Left renal pelvis (tissue), 4 donors: ENCODE measurements at regions not wholly inside any gene's neighbourhood (a gene's known extent, or its start where the extent isn't known, plus 50 kb on each side); places are given as distances from the start of the nearest gene placed in this dataset.
"Not testable (repeated sequence)": the region's sequence is repeated elsewhere in the genome, so short reads cannot be mapped to it uniquely, and the experiment has no call there.

Experiments
- DNase-seq, 4 donors: peaks; one replicate each; pipeline ENCODE4 v3.0.0-alpha.2; 2013; ENCODE audit warnings: low read depth in 4 of 4, low spot score in 3 of 4

GRCh38 chr12:89162589-89163261, 189.6 kb downstream of the DUSP6 start:
- peak in 1 of 4 donors; percentile 8 for DNase-seq

DNA sequence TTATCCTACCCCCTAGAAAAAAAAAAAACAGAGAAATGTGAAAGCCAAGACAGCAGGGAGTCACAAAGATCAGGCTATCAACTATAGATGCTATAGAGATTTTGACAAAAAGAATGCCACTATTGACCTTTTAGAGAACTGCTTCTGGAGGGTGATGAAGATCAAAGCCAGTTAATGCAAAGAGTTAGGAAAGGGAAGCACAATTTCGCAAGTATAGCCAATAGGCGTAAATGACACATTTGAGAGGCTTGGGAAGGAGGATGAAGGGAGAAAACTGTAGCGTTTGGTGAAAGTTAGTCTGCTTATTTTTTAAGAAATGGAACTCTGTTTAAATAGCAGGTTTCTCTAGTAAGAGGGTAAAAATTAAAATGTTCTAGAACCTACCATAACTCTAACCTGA, 190.7 kb downstream of the DUSP6 start:
- DNase-seq = no peak

GRCh38 chr12:89160716-89161123, 191.6 kb downstream of the DUSP6 start:
- no peak for DNase-seq

DNA sequence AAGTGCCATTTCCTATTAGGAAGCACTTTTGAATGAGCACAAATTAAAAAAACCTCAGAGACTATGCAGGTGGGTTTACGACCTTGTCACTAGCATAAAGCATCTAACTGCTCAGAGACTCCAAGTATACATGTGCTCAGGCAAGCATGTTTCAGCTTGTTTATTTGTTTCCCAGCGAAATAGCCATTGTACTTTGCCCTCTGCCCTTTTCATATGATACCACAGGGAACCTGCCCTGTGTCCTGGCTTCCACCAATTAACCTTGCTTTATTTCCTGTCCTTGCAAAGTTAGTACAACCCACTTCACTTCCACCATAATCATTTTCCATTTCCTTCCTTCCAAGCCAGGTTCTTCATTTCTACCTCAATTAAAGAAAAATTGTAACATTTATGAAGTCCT, 194.9 kb downstream of the DUSP6 start:
- DNase-seq = no peak

- DNase-seq = no peak
Observed at GRCh38 chr12:89156862-89157262, 195.4 kb downstream of the DUSP6 start.

DNA sequence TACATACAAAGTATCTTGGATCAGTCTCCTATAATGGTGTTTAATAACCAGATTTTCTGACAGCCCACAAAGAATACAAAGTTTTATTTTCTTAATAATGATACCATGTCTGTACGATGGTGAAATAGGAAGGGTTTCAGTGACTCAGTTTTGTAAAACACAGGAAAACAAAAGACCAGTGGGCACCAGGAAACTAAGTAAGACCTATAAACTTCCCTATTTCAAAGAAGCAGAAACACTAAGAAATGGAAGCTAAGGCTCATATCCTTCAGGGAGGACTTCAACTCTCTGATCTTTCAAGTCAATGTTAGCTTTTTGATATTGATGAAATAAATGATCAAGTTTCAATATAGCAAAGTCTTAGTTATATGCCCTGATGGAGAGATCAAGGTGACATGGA, 196.0 kb downstream of the DUSP6 start:
- DNase-seq = no peak

DNA sequence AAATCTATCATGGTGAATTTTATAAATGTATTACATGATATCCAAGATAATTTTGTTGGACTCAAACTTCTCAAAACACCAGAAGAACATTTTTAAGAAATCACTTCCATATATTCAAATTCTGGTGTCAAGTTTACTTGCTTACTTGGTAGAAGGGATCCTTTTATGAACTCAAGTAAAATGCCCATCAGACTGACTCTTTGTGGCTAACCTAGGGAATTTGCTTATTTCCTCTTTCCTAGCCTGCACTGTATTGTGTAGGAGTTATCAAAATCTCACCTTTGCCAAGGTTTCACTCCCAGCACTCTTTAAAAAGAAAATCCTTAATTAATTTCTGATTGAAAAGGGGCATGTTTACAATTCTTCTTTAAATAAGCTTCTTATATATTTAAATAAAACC, 196.5 kb downstream of the DUSP6 start:
- DNase-seq = no peak

GRCh38 chr12:89154743-89155499, 197.4 kb downstream of the DUSP6 start:
- no peak for DNase-seq

- DNase-seq = no peak
Observed at GRCh38 chr12:89153341-89153740, 199.0 kb downstream of the DUSP6 start.

DNA sequence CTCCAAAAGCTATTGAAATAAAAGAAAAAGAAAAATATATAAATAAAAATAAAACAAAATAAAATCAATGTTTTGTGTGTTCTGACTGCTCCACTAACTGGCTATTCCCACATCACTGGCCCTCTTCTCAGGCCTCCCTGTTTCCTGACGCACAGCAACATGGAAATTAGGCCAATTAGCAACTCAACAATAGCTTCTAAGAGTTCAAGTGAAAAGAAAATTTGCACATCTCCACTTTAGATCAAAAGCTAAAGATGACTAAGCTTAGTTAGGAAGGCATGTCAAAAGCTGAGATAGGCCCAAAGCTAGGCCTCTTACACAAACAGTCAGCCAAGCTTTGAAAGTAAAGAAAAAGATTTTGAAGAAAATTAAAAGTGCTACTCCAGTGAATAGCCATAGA, 200.8 kb downstream of the DUSP6 start:
- no peak for DNase-seq

DNA sequence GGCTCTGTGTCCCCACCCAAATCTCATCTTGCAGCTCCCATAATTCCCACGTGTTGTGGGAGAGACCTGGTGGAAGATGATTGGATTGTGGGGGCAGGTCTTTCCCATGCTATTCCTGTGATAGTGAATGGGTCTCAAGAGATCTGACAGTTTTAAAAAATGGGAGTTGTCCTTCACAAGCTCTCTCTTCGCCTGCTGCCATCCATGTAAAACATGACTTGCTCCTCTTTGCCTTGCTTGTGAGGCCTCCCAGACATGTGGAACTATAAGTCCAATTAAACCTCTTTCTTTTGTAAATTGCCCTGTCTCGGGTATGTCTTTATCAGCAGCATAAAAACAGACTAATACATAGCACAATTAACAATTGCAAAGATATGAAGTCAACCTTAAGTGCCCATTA, 201.5 kb downstream of the DUSP6 start:
- DNase-seq = not testable (repeated sequence)

- DNase-seq = no peak
Observed at GRCh38 chr12:89140602-89141238, 211.6 kb downstream of the DUSP6 start.

DNA sequence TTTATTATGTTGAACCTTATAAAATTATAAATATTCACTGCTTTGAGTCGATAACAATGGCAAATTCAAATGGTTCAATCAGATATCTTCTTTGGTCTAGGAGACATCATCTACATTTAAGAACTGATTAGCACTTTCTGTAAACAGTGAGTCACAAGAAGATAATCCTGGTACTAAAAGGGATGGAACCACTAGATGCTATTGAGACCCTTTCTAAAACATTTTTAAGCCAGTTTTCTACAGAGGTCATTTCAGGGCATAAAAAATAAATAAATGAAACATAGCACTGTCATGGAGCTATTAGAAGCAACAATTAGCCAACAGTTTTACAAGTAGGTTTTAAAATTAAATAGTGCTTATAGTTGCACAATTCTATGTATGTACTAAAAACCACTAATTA, 212.2 kb downstream of the DUSP6 start:
- no peak for DNase-seq

GRCh38 chr12:89139390-89139789, 212.9 kb downstream of the DUSP6 start:
- DNase-seq = no peak

DNA sequence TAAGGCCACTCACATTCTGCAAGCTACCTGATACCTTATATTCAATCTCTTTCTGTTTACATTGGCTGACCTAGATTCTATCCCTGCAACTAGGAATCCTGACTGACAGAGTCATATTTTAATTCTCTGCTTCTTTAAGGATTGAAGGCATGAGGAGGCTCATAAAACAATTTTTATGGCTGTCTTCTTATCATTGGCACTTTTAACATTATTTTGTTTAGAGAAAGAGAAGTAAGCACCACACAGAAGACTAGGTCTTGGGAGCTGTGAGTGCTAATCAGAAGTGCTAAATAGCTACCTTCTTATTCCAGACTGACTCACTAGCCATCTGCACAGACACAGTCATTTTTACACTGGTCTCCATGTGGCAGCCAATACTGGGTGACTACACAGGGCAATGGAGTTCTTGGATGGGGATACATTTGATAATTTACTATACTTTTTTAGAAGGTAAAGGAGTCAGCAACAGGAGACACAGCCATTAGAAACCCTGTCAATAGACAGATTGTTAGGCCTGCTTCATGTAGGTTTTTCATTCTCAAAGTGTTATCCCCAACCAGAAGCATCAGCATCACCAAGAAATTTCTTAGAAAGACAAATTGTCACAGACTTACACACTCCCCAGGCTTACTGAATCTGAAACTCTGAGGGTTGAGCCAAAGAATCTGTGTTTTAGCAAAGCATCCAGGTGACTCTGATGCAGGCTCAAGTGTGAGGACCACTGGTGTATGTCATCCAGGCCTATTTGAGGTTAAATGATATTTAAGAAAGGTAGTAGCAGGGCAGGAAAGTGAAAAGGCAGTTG, 214.1 kb downstream of the DUSP6 start:
- no peak for DNase-seq

DNA sequence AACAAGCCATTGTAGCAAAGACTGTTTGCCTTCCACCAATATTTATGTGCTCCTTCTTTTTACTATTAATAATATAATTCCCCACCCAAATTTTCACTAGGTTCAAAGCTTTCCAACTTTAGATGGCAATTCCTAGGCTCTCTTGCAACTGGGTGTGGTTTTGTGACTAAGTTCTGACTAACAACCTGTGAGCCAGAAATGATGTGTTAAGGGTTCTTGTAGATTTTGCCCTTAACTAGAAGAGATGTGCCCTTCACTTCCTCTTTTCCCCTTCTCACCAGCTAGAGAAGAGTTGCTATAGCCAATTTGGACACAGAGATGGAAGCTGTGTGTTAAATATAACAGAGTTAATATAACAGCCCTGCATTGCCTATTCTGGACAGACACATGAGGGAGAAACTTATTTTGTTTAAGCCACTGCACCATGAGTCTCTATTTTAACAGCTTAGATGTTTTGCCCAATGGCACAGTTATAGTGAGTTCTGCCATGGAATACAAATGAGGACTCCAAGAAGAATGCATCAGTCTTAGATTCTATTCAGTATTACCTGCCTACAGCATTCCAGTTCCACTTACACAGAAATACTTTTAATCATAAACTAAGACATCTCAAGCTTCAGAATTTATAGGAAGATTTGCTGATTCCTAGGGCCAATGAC, 216.2 kb downstream of the DUSP6 start:
- no peak for DNase-seq

DNA sequence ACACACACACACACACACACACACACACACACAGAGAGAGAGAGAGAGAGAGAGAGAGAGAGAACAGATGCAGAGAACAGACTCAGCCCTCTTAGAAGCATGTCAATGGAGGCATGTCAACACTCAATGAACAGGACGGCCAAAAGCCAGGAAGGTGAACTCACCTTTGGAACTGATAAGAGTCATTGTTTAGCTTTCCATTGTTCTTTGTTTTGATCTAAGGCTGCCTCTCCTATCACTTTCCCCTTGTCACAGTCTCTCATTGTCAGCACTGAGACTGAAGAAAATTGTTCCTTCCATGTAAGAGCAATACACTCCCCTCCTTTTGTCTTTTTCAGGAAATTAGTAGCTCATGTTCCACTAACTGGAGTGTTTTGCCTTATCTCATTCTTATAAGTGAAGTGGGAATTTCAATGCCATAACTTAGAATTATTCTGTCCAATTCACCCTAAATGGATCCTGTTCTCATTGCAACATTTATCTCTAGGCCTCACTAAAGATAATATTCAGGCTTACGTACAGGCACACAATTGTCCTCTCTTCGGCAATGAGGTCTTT, 218.0 kb downstream of the DUSP6 start:
- DNase-seq = no peak

DNA sequence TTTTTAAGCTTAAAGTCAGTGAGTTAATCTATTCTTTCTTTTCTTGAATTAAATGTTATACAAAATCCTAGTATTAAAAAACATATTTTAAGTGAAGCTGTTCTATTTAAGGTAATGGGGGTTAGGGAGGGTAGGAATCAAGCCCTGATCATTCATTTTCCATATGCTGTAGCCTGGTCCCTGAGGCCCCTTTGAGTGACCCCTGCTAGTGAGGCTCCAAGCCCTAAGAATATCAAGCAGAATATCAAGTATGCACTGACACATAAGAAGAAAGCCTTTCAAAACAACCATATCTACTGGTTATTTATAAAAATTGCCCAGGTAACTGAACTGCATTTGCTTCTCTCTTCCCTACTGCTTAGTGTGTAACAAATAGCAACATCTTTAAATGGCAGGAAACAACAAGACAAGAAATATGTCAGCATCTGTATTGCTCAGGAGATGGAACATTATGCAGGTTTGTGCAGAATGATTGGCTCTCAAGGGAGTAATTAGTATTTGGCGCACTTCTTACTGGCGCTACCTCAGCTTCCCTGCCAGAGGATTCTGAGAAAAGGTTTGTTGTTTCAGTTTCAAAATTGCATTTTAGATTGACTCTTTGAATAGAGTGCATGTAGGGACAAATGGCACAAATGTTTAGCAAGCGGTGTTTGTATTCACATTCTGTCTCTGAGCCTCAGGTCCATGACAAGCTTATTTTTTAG, 223.0 kb downstream of the DUSP6 start:
- DNase-seq = no peak

- no peak for DNase-seq
Observed at GRCh38 chr12:89126712-89127111, 225.6 kb downstream of the DUSP6 start.

- no peak for DNase-seq
Observed at GRCh38 chr12:89122852-89123251, 229.4 kb downstream of the DUSP6 start.
